MM.1S (cell line): ENCODE measurements at regions not wholly inside any gene's neighbourhood (a gene's known extent, or its start where the extent isn't known, plus 50 kb on each side); places are given as distances from the start of the nearest gene placed in this dataset.

Source experiments
- CTCF ChIP-seq: fragments of 300-600 bp; sonication (generic); IDR thresholded peaks from 2 replicates; pipeline ENCODE4 v1.5.1; 2016; ENCODE audit warnings: antibody characterized with exemption, low read length, mixed read lengths
- EZH2phosphoT487 ChIP-seq: fragments of 300-600 bp; sonication (generic); IDR thresholded peaks from 2 replicates; pipeline ENCODE4 v1.6.1; 2018; ENCODE audit warnings: antibody characterized with exemption, low read length

DNA sequence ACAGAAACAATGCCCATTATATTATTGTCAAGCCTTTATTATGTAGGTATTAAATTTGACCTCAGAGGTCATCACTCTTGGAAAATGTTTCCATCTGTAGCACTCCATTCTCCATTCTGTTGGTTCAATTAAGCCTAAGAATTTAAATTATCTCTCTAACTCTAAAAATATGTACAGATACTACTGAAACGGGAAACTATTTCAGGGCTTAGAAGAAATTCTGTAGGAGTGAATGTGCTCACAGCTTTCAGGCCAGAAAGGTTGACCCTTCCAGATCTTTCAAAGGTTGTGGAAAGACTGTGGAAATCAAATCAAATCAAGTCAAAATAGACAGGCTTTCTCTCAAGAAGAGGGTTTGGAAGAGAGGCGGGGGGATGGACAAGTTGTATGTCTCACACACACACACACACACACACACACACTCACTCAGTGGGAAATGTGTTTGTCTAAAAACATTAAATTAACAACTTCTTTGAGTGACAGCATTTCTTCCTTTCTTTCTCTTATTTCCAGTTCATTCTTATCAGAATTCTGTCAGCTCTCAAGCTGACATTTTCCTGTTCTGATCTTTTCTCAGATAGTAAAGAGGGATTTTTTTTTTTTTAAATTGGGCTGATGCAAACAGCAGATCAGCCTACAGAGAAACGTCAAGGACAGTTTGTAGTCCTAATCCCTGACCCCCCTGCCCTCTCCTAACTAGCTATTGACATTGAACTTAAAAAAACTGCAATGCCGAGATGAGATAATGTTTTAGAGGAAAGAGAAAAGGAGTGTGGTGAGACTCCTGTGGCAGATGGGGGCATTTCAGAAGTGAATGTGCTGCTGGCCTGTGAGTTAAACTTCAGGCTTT is 139.0 kb upstream of the ZFHX3 start:
- no peak for TF ChIP-seq CTCF
- no peak for TF ChIP-seq EZH2phosphoT487
